NCI-H2196 (cell line): ENCODE measurements at regions not wholly inside any gene's neighbourhood (a gene's known extent, or its start where the extent isn't known, plus 50 kb on each side); places are given as distances from the start of the nearest gene placed in this dataset.

Source experiments
- DNase-seq: peaks from one replicate; lab custom pipeline; 2025; ENCODE audit not compliant: unreplicated experiment; lab: John Stamatoyannopoulos, UW

- DNase-seq = no peak
These were observed 88.4 kb downstream of the VEGFA start for GRCh38 chr6:43858161-43859153.

GRCh38 chr6:43856005-43856765 lies 86.2 kb downstream of the VEGFA start:
- peak; percentile 3 for DNase-seq

GRCh38 chr6:43855247-43855646 lies 85.2 kb downstream of the VEGFA start:
- no peak for DNase-seq

- DNase-seq = no peak
These were observed 83.1 kb downstream of the VEGFA start for GRCh38 chr6:43853066-43853650.

- DNase-seq = no peak
These were observed 82.4 kb downstream of the VEGFA start for GRCh38 chr6:43852350-43852864.

GRCh38 chr6:43851204-43851865 lies 81.3 kb downstream of the VEGFA start:
- no peak for DNase-seq

GRCh38 chr6:43850314-43851203 lies 80.5 kb downstream of the VEGFA start:
- DNase-seq = no peak

GRCh38 chr6:43849844-43850243 lies 79.8 kb downstream of the VEGFA start:
- no peak for DNase-seq

- no peak for DNase-seq
These were observed 78.8 kb downstream of the VEGFA start for GRCh38 chr6:43848671-43849391.

- no peak for DNase-seq
These were observed 78.0 kb downstream of the VEGFA start for GRCh38 chr6:43847741-43848630.

- no peak for DNase-seq
These were observed 76.5 kb downstream of the VEGFA start for GRCh38 chr6:43846556-43846955.

GRCh38 chr6:43845646-43846045 lies 75.6 kb downstream of the VEGFA start:
- no peak for DNase-seq

GRCh38 chr6:43843669-43844171 lies 73.7 kb downstream of the VEGFA start:
- no peak for DNase-seq

- DNase-seq = no peak
These were observed 73.2 kb downstream of the VEGFA start for GRCh38 chr6:43843097-43843645.

- DNase-seq = no peak
These were observed 72.3 kb downstream of the VEGFA start for GRCh38 chr6:43842231-43842794.

GRCh38 chr6:43840490-43841218 lies 70.6 kb downstream of the VEGFA start:
- DNase-seq = no peak
